Fibroblast of pulmonary artery (primary cell): ENCODE measurements at regions not wholly inside any gene's neighbourhood (a gene's known extent, or its start where the extent isn't known, plus 50 kb on each side); places are given as distances from the start of the nearest gene placed in this dataset.

Experiments
- DNase-seq: peaks from one replicate; pipeline ENCODE4 v3.0.0-alpha.2; 2010; ENCODE audit warnings: low read depth
- H3K4me3 ChIP-seq: replicated peaks from 2 replicates; pipeline ENCODE4 v1.5.1; 2011; ENCODE audit warnings: low read depth, mild to moderate bottlenecking, control low read depth, low read length, moderate library complexity
- TF ChIP-seq, protein P1 (sequence below): IDR thresholded peaks from 2 replicates; pipeline ENCODE4 v1.5.1; 2011; ENCODE audit warnings: mild to moderate bottlenecking, control low read depth, low read length, inconsistent platforms; ENCODE audit errors: missing control alignments

DNA sequence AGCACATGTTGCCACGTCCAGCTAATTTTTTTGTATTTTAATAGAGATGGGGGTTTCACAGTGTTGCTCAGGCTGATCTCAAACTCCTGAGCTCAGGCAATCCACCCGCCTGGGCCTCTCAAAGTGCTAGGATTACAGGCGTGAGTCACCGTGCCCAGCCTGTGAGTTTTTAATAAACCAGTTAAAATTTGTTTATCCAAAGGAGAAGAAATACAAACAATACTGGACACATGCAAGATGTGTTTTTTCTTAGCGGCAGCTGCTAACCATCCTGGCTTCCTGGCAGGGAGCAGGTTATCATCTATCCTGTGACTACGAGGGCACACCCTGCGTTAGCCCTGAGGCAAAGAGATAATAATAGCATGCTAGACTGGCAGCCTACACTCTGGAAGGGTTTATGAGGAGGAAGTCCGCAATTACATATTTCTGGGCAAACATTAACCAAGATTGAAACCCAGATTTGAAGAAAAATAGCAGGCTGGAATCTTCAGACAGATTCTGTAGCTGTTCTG is 191.4 kb downstream of the SPRY1 start:
- H3K4me3 ChIP-seq: no peak overlapping the region
- TF ChIP-seq, protein P1, sequence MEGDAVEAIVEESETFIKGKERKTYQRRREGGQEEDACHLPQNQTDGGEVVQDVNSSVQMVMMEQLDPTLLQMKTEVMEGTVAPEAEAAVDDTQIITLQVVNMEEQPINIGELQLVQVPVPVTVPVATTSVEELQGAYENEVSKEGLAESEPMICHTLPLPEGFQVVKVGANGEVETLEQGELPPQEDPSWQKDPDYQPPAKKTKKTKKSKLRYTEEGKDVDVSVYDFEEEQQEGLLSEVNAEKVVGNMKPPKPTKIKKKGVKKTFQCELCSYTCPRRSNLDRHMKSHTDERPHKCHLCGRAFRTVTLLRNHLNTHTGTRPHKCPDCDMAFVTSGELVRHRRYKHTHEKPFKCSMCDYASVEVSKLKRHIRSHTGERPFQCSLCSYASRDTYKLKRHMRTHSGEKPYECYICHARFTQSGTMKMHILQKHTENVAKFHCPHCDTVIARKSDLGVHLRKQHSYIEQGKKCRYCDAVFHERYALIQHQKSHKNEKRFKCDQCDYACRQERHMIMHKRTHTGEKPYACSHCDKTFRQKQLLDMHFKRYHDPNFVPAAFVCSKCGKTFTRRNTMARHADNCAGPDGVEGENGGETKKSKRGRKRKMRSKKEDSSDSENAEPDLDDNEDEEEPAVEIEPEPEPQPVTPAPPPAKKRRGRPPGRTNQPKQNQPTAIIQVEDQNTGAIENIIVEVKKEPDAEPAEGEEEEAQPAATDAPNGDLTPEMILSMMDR: no peak
- DNase-seq: peak; percentile 59

DNA sequence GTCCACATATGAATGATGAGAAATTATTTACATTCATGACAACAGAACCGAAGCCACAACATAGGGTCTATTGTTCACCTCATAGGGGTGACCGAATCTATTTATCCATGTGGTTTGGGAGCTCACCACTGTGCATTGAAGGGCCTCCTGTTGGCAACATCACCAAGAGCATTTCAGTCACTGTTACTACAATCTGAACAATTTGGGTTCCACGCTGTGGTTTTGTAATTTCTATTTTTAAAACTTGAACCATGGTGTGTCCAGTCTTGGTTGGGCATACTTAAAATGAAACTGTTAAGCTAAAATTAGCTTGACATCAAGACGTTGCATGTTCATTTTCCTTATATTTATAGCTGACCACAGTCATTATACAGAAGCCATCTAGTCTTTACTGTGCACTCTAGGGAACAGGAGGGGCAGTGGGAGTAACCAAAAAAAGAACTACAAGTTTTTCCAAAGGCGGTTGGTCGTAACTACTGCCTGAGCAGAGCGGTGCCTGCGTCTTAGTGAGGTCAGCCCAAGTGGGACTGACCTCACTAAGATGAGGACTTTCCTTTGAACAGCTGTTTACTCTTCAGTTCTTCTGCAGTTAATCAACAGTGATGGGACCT is 192.1 kb downstream of the SPRY1 start:
- TF ChIP-seq, protein P1: no peak
- H3K4me3 ChIP-seq: no peak overlapping the region
- DNase-seq: peak; percentile 25

DNA sequence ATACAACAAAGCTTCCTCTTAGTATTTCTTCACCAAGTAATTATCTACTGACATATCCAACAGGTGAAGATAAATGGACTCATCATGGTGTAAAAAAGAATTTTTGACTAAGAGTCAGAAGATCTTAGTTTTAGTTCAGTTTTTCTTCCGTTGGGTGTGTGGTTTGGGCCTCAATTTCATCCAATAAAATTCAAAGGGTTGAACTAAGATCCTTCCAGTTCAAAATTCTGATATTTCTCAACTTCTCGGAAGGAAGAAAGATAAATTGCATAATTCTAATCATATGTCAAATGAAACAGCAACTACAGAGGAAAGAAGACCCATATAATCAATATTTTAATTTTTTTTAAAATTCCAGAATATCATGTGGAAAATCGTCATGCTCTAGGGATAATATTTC is 192.7 kb downstream of the SPRY1 start:
- TF ChIP-seq, protein P1: no peak
- no peak for DNase-seq
- H3K4me3 ChIP-seq: no peak overlapping the region

DNA sequence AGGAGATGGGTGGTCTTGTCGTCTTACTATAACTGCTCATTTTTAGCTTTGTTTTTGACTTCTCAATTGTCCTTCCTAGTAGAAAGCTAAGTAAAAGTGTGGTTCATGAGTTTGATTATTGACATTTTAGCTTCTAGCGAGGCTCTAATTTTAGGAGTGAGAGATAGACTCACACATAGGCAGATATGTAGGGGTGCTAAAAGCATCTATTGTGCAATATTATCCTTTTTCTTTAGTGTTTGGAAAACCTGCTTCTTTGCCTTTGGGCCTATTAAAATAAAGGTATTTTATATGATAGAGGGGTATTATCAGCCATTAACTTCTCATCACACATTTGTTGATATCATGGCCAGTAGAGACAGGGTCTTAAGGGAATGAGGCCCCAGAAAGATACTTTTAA is 195.3 kb downstream of the SPRY1 start:
- H3K4me3 ChIP-seq: no peak overlapping the region
- no peak for DNase-seq
- TF ChIP-seq, protein P1: no peak

DNA sequence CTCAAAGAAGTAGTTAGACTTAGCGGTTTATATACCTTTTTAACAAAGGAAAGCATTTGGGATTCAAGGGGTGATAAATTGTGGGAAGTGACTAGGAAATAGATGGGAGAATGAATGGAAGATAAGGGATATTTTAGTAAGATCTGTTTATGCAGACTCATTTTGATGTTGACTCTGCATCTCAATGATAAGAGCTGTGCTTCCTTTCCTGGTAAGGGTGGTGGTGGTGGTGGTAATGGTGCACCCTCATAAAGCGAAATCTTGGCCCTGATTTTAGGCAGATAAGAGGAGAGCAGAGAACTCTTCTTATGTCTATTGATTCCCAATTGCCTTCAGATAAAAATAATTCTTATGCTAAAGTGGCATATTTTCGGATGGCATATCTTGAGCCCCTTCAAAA is 197.1 kb downstream of the SPRY1 start:
- no peak for DNase-seq
- no peak overlapping the region for H3K4me3 ChIP-seq
- TF ChIP-seq, protein P1: no peak

DNA sequence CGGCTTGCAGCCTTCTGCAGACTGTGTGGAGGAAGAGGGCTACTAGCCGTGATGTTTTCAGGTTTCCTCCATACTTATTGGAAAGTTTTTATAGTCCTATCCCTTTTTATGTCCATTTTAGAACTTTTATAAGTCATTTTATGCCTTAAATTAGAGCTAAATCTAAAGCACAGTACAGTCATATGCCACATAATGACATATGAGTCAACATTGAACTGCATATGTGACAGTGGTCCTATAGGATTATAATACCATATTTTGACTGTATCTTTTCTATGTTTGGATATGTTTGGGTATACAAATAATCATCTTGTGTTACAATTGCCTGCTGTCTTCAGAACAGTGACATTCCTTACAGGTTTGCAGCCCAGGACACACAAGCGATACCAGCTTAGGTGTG is 200.2 kb downstream of the SPRY1 start:
- TF ChIP-seq, protein P1: no peak
- no peak for DNase-seq
- no peak overlapping the region for H3K4me3 ChIP-seq

DNA sequence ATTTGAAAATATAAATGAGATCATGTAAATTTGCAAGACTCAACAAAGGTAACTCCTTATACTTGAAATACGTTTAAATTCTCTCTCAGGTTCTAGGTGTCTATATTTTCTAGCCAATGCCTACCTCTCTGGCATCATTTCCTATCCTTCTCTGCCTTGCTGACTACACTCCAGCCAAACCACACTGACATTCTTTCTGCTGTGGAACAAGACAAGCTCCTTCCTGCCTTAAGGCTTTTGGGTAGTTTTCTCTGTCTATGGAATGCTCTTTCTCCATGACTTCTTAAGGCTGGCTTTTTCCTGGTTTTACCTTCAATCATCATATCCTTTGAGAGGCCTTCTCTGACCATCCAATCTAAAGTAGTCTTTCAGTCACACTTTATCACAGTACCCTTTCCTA is 201.0 kb downstream of the SPRY1 start:
- peak; percentile 78 for DNase-seq

More for the DNA sequence above, 201.0 kb downstream of the SPRY1 start:
- H3K4me3 ChIP-seq: no peak overlapping the region
- TF ChIP-seq, protein P1: no peak
